DMS114 treated with DMSO at 0.1 percent for 48 hours (cell line): ENCODE measurements at regions not wholly inside any gene's neighbourhood (a gene's known extent, or its start where the extent isn't known, plus 50 kb on each side); places are given as distances from the start of the nearest gene placed in this dataset.
"Not testable (repeated sequence)": the region's sequence is repeated elsewhere in the genome, so short reads cannot be mapped to it uniquely, and the experiment has no call there.

Source experiments
- DNase-seq: peaks from one replicate; lab custom pipeline; 2025; ENCODE audit not compliant: unreplicated experiment; lab: John Stamatoyannopoulos, UW

DNA sequence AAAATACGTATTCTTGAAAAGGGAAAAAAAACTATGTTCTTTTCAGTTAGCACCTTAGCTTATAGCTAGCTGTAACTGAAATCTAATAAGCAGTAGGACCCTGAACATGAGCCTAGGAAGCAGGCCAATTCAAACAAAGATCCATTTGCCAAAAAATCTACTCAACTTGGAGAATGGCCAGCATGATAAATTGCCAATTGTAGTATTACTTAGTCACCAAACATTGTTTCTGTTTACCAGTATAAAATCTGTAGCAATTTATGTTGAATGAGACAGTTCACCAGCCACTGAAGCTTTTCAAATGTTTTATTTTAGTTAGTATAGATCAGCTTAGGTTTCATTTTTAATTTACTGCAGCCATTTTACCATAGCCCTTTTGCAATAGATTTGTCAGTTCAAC, 323.6 kb upstream of the DIPK2B start:
- DNase-seq, result no peak

DNA sequence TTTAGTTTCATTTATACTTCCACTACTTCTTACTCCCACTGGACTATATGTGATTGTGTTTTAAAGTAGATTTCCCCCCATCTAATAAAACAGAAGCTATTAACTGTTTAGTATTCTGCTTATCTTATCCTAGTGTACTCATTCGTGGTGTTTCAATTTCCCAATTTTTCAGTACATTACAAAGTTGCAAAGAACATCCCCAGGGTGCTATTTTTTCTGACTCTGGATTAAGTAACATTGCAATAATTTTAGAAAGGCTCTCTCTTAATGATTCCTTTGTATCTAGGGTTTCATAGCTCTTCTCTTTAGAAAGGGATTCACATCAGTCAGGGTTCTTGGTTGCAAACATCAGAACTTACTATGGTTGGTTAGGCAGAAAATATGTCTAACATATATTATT, 317.9 kb upstream of the DIPK2B start:
- DNase-seq, result no peak

- no peak for DNase-seq
These were observed 316.7 kb upstream of the DIPK2B start for GRCh38 chrX:45517090-45517973.

DNA sequence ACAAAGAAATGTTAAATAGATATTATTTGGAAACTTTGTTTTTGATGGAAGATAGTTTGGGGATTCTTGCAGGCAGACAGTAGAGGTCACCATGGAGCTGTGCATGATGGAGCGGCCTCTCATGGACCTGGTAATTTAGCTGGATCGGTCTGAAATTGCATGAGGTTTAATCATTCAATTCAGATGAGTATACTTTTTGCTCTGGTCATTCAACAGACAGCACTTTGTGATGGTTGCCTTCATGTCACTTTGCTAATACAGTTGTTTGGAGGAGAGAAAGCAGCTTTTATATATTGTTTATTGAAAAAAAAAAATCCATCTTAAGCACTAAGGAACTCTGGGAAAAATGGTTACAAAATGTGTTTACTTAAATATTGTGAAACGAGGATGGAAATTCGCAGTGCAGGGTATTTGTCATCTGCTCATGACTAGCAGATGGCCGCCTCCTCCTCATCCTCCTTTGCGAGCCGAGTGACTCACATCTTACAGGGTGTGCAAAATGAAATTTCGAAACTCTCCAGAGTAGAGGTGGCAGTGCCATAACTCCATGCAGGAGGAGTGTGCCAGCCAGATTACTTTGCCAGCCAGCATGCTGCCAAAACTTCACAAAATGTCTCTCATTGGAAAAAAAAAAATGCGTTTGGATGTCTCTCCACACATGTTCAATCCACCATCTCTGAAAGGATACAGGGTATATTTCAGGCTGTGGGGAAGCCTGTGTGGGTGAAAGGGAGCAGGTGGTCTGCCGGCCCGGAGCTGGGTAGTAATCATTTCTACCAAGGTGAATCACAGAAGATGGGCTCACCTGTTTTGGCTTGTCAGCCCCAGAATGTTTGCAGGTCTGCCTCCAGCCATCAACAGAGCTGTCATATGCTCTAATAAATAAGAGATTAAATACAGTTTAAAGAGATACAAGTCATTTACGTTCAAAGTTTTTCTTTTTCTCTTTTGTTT, 314.9 kb upstream of the DIPK2B start:
- DNase-seq, result peak; percentile 5

- no peak for DNase-seq
These were observed 312.4 kb upstream of the DIPK2B start for GRCh38 chrX:45513042-45513441.

DNA sequence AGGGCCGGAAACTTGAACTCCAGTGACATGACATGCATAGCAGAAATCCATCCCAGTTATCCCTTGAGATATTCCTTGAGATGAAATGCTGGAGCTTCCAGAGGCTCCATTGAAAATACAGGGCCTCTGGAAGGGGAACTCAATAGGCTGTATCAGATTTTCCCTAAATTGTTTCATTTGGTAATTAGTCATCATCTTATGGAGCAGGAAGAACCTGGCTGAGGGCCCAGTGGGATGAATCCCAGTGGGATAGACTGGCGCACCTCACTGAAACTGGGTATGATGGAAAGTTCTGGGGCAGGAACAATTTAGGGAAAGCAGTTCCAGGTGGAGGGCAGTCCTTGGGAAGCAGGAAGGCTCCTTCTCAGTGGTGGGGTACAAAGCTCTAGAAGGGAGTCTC, 307.8 kb upstream of the DIPK2B start:
- no peak for DNase-seq

DNA sequence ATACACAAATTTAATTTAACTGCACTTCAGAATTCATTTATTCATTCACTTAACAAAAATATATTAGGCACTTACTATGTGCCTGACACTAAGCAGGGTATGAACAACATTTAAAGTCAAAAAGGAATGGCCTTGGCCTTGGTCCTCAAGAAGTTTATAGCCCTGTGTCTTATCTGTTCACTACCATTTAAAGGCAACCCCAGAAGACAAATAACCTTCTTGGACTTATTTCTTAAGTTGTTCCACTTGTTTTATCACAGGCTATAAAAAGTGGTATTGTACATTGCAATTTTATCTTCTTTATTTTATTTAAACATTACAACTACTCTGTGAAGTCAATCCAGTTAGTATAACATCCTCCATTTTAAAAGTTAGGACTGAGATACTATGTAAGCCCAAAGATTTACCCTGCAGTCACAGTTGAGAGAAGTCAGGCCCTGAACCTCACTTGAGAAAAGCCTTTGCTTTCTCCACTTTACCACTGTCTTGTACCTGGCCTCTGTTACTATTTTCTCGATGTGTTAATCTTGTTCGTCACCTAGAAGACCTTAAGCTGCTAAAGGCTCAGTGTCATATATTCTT, 305.6 kb upstream of the DIPK2B start:
- no peak for DNase-seq

DNA sequence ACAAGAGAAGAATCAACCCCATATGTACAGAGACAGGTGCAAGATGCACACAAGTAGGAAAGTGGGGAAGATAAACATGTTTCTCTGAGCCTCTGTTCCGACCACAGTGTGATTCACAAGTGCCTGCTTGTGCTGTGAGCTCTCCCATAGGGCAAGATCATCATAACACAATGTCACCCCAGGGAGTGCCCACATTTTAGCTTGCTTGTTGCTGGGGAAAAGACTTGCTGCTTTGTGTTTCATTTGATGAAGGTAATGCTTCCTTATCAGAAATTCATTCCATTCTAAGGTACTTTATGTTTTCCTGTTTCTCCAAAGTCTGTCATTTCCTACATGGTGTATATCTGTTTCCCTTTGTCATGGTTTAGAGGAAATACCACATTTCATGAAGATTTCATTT, 304.5 kb upstream of the DIPK2B start:
- no peak for DNase-seq

- not testable (repeated sequence) for DNase-seq
These were observed 303.2 kb upstream of the DIPK2B start for GRCh38 chrX:45503787-45504362.

DNA sequence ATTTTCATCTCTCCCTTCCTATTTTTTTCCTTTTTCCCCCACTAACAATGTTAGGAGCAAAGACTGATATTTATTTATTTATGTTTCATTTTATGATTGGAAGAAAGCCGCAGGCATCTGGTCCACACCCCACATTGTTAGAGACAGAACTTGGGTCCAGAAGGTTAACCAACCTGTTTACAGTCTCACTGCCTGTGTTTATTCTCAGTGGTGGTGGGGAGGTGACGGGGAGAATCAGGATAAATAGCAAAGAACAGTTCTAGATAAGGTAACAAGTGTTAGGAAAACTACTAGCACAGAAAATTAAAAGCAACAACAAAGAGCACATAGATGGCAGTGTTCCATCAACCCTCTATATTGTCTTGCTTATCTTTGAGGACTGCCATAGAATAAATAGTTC, 301.7 kb upstream of the DIPK2B start:
- no peak for DNase-seq

DNA sequence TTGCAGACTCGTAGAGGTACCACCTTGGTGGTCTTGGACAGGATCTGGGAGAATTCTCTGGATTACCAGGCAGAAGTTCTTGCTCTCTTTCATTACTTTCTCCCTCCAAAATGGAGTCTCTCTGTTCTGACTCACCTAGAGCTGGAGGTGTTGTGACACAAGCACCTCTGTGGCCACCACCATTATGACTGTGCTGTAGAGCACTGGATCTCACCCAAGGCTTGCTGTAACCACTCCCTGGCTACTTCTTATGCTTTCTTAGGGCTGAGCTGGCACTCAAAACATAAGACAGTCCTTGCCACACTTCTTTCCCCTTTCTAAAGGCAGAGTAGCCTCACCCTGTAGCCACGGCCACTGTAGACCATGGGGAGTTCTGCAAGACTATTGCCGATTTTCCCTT, 296.6 kb upstream of the DIPK2B start:
- no peak for DNase-seq

- DNase-seq, result no peak
These were observed 285.0 kb upstream of the DIPK2B start for GRCh38 chrX:45485719-45486118.

GRCh38 chrX:45479835-45480422, 279.3 kb upstream of the DIPK2B start:
- no peak for DNase-seq

DNA sequence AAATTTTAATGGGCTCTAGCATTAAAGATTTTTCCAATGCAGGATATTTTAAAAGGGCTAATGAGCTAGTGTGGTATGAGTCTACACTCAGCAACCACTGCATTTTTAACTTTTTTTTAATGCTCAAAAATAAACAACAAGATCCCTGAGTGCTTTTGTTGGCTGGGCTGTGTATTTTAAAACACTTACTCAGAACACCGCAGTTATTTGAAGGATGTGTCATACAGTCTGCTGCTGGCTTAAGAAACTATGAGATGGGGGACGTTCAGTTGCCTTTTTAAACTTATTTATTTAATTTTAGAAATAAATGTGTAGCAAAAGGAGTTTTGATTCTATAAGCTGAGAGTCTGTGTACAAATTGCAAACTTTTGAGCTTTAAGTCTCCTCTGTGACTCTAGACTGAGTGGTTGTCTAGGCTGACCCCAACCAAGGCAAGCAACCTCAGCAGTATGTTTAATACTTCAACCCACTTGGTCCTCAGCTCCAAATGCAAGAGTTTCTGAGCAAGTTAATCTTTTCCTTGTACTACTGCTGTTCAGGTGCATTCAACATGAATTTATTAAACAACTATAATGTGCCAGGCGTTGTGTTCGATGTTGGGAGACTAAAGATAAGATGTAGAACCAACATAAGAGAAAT, 278.6 kb upstream of the DIPK2B start:
- DNase-seq, result no peak

DNA sequence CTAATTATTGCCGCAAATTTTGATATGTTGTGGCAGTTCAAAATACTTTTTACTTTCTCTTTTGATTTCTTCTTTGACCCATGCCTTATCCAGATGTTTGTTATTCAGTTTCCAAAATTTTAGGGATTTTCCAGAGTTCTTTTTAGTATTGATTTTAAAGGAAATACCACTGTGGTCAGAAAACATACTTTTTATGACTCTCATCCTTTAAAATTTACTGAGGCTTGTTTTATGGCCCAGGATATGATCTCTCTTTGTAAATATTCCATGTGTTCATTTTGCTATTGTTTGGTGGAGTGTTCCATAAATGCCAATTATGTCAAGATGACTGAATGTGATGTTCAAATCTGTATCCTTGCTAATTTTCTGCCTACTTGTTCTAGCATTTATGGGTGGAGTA, 272.3 kb upstream of the DIPK2B start:
- no peak for DNase-seq

DNA sequence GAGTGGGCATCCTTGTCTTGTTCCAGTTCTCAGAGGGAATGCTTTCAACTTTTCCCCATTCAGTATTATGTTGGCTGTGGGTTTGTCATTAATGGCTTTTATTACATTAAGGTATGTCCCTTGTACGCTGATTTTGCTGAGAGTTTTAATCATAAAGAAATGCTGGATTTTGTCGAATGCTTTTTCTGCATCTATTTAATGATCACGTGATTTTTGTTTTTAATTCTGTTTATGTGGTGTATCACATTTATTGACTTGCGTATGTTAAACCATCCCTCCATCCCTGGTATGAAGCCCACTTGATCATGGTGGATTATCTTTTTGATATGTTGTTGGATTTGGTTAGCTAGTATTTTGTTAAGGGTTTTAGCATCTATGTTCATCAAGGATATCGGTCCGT, 266.9 kb upstream of the DIPK2B start:
- not testable (repeated sequence) for DNase-seq

DNA sequence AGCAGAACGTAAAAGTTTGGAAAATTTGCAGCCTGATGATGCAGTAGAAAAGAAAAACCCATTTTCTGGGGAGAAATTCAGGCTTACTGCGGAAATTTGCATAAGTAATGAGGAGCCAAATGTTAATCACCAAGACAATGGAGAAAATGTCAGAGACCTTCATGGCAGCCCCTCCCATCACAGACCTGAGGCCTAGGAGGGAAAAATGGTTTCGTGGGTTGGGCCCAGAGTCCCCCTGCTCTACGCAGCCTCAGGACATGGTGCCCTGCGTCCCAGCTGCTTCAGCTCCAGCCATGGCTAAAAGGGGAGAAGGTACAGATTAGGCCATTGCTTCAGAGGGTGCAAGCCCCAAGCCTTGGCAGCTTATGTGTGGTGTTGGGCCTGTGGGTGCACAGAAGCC, 255.1 kb upstream of the DIPK2B start:
- DNase-seq, result not testable (repeated sequence)

DNA sequence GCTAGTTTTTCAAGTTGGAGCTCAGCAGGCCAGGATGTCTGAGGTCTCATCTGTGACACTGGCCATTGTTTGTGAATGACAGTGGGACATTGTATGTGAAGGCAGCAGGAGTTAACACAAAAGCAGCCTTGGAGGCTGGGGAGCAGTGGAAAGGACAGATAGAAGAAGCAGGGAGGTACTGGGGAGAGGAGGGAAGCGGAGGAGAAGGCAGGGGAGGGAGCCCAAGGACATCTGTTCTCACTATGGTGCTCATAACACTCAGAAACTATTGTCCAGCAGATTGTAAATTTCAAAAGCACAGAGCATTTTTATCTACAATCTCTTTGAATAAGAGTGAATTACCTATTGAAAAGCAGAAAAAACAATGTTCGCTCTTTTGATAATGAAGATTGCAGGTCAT, 253.6 kb upstream of the DIPK2B start:
- DNase-seq, result no peak

DNA sequence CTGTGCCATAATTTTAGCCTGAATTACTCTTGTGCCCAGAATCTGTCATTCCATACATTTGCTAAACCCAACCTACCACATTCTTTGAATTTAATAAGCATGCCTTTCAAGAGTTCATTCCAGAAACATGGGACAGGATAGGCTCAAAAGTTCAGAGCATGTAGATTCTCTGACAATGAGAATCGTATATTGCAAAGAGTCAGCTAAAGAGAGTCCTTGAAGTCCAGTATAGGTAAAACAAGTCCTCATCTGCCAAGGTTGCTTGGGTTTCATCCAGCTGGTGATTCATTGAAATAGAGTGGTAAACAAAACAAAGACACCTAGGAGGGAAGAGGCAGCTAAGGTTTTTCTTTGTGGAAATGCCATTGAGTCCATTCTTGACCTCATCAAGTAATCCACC, 249.3 kb upstream of the DIPK2B start:
- DNase-seq, result no peak

GRCh38 chrX:45447995-45448394, 247.3 kb upstream of the DIPK2B start:
- DNase-seq, result no peak
